Large intestine (tissue), 3 donors: ENCODE measurements at regions not wholly inside any gene's neighbourhood (a gene's known extent, or its start where the extent isn't known, plus 50 kb on each side); places are given as distances from the start of the nearest gene placed in this dataset.
"Not testable (repeated sequence)": the region's sequence is repeated elsewhere in the genome, so short reads cannot be mapped to it uniquely, and the experiment has no call there.

Experiments used
- DNase-seq, 2 donors: peaks; one replicate each; pipeline versions ENCODE4 v3.0.0 to v3.0.0-alpha.2; 2013
- H3K27ac ChIP-seq: one replicate; pipeline ENCODE4 v1.5.1; 2013; ENCODE audit warnings: low read length
- H3K27me3 ChIP-seq: 2 replicates; pipeline ENCODE4 v1.6.1; 2013; ENCODE audit warnings: low read length; ENCODE audit not compliant: control insufficient read depth, insufficient read depth
- H3K36me3 ChIP-seq: 2 replicates; pipeline ENCODE4 v1.6.1; 2013; ENCODE audit warnings: low read length; ENCODE audit not compliant: control insufficient read depth, insufficient read depth
- H3K4me1 ChIP-seq: one replicate; pipeline ENCODE4 v1.6.1; 2013; ENCODE audit warnings: low read length; ENCODE audit not compliant: control insufficient read depth, insufficient read depth
- H3K4me3 ChIP-seq: one replicate; pipeline ENCODE4 v1.5.1; 2013; ENCODE audit warnings: low read length
- H3K9me3 ChIP-seq: one replicate; pipeline ENCODE4 v1.6.1; 2013; ENCODE audit warnings: mild to moderate bottlenecking, low read depth, low read length, moderate library complexity; ENCODE audit not compliant: control insufficient read depth
- WGBS: methylation state at CpG from one replicate; pipeline ENCODE4 v1.1.5; 2013; ENCODE audit warnings: low lambda C conversion rate; ENCODE audit not compliant: insufficient coverage; 5-methylcytosine and 5-hydroxymethylcytosine counted together

DNA sequence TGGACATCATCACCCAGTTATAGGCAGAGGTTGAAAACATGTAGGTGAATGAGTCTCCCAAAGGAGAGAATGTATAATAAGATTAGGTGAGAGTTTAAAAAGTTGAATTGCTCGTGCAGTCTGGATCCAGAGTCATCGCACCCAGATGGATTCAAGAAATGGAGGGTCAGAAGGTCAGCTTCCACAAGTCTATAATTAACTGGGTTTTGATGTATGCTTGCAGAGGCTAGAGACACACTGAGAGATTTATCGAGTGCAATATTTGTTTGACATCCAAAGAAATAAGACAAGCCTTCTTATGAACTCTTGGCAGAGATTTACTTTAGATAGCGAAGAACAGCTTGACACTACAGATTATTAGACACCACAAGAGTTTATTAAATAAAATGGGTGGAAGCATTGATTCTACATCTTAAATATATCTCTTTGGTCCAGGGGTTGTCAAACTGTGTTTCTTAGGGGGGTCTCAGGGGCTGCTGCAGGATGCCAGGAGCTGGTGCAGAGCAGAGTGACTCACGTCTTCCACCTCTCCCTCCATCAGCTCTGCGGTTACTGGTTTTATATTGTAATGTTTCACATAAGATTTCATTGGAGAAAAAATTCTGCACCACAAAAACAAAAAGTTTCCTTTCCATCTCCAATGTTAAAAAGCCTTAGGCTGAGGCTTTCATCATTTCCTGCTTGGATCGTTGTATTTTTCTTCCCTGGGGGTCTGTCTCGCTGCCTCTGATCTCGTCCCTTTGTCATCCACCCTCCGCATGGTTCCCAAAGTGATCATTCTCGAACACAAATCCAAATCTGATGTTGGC is 176.2 kb upstream of the AHI1 start:
- no peaks in the 10 kb centered on the region for H3K9me3 ChIP-seq
- H3K36me3 ChIP-seq: no peaks in the 10 kb centered on the region
- no peak overlapping the region for H3K4me3 ChIP-seq
- WGBS: 76% methylated on average over 7 of the region's 11 CpGs
- H3K27ac ChIP-seq: no peak overlapping the region
- no peaks in the 10 kb centered on the region for H3K4me1 ChIP-seq
- no peaks in the 10 kb centered on the region for H3K27me3 ChIP-seq
- DNase-seq: no peak

DNA sequence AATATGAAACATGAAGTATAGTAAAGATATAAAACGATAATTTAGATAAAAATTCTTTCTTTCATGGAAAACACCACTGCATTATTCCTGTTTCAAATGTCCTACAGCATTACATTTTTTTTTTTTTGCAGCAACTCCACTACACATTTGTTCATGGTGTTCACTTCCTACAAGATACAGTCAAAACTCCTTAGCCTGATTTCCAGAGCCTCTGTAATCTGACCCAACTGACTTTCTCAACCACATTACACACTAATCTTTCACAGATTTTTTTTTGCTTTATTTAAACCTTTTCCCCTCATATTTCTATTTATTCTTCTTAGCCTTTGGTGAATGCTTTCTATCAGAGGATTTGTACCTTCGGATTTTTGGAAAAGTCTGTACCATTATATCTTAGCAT is 176.5 kb upstream of the PDE7B start:
- H3K27ac ChIP-seq: no peak overlapping the region
- DNase-seq: no peak
- no peaks in the 10 kb centered on the region for H3K9me3 ChIP-seq
- H3K4me1 ChIP-seq: no peaks in the 10 kb centered on the region
- WGBS: 86% methylated on average over 1 of the region's 2 CpGs
- H3K36me3 ChIP-seq: no peaks in the 10 kb centered on the region
- no peaks in the 10 kb centered on the region for H3K27me3 ChIP-seq
- no peak overlapping the region for H3K4me3 ChIP-seq

DNA sequence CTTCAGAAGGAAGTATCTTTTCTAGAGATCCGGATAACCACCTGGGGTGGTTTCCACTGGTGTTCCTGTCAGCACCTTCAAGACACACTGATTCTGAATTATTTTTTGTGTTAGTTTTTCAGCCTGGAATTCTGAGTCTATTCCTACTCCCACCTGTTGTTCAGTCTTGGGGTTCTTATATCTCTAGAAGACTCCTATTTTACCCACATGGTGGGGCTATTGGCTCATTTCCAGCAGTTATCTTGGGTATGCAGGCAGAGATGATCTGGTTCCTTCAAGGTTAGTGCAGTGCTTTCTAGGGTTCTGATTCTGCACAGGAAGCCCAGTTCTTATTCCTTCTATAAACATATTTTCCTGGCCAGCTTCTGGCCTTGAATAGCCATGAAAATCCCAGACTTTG is 175.6 kb upstream of the PDE7B start:
- Histone ChIP-seq H3K4me1 (no peaks in the 10 kb centered on the region), H3K27me3 (no peaks in the 10 kb centered on the region), H3K9me3 (no peaks in the 10 kb centered on the region), H3K4me3 (no peak overlapping the region), H3K36me3 (no peaks in the 10 kb centered on the region), H3K27ac (no peak overlapping the region)
- WGBS: 20% methylated on average over 1 of the region's 1 CpG
- DNase-seq: peak; percentile 28 to 47

DNA sequence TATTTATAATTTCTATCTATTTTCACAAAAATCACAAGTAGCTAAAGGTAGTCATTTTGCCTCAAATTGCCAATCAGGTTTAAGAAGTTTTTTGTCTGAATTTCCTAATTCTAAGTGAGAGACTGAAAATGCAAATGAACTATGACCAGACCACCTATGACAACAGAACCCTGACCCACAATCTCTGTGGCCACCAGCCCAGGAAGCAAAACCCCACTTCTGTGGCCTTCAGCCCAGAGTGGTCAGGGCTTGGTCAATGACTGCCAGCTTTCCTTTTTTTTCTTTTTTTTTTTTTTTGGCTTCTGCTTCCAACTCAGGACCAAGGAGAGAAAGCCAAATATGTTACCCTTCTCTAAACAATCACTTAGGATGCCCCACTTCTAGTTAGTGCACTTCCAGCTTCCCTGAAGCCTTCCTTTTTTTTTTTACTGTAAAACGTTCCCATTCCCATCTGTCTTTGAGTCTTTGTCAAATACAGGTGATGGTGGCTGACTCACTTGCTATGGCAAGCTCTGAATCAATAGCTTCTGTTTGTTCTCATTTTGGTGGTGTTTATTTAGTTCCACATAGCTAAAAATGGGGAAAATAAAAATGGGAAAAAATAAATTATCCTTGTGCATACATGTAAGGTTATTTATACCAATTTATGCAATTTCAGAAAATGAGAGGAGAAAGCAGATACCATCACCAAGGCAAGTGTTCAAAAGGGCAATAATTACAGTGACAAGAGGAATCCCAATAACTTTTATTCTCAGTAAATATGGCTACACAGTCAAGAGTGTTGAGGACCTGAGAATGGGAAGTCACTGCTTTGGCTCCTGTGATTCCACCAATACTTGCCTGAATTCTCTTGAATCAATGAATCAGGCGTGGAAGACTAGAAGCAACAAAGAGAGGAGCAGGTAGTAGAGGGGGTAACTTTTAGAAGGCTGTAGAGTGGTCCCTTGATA is 170.3 kb upstream of the PDE7B start:
- Histone ChIP-seq H3K4me3 (no peak overlapping the region), H3K9me3 (no peaks in the 10 kb centered on the region), H3K27me3 (no peaks in the 10 kb centered on the region), H3K27ac (no peak overlapping the region), H3K36me3 (no peaks in the 10 kb centered on the region), H3K4me1 (no peaks in the 10 kb centered on the region)
- no CpG with 5 or more reads among the region's 2 CpGs for WGBS
- no peak for DNase-seq

DNA sequence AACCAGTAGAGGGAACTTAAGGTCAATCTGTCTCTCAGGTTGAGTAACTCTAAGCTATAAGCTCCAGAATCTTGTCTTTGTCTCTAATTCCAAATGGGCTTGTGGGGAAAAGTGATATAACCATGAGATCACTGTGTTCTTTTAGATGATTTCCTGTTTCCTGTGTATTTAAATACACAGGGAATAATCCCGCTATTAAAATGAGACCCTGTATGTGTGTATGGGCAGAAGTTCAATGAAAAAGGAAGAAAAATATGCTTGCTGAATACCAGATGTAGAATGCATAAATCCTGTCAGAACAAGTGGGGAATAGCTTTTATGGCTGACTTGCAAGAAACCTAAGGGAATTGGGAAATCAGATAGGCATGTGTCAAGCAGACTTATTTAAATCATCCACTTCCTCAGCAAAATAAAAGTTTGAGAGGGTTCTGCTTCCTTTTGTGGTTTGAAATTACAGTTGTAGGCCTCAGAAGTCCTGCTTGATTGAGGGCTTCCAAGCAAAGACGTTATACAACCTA is 164.7 kb upstream of the PDE7B start:
- no peaks in the 10 kb centered on the region for H3K27me3 ChIP-seq
- H3K36me3 ChIP-seq: no peaks in the 10 kb centered on the region
- H3K9me3 ChIP-seq: peaks cover 2% of the 10 kb centered on the region
- DNase-seq: no peak
- H3K4me1 ChIP-seq: no peaks in the 10 kb centered on the region
- WGBS: 100% methylated on average over 1 of the region's 2 CpGs
- H3K4me3 ChIP-seq: no peak overlapping the region
- no peak overlapping the region for H3K27ac ChIP-seq

DNA sequence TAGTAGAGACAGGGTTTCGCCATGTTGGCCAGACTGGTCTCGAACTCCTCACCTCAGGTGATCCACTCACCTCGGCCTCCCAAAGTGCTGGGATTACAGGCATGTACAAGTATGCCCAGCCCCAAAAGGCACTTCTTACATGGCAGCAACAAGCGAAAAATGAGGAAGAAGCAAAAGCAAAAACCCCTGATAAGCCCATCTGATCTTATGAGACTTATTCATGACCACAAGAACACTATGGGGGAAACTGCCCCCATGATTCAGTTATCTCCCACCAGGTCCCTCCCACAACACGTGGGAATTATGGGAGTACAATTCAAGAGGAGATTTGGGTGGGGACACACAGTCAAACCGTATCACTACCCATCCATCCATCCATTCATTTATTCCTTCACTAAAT is 163.0 kb upstream of the PDE7B start:
- not testable (repeated sequence) for H3K4me3 ChIP-seq

DNA sequence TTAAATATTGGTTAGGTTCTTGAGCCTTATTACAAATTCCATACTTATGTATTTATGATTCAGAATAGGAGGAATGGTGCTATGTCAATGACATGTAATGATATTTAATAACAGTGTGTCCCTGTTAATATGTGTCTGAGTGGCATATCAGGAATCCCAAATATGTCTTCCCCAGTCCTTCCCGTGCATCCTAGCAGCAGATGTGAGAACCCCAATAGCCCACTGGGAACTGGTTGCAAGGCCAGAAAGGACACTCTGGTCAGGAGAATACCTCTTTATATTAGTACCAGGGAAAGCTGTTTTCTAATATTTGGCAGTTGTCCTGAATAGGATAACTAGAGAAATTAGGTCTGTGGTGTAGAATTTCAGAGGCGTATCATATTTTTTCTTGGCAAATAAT is 159.1 kb upstream of the PDE7B start:
- Histone ChIP-seq H3K4me3 (no peak overlapping the region), H3K36me3 (no peaks in the 10 kb centered on the region), H3K9me3 (peaks cover 2% of the 10 kb centered on the region), H3K27ac (no peak overlapping the region), H3K4me1 (no peaks in the 10 kb centered on the region), H3K27me3 (no peaks in the 10 kb centered on the region)
- no CpG with 5 or more reads among the region's 2 CpGs for whole genome bisulfite sequencing
- no peak for DNase-seq

More for the DNA sequence above, 163.0 kb upstream of the PDE7B start:
- H3K36me3 ChIP-seq, H3K9me3 ChIP-seq, H3K27ac ChIP-seq, H3K27me3 ChIP-seq, H3K4me1 ChIP-seq, DNase-seq: not testable (repeated sequence)
- no CpG with 5 or more reads among the region's 6 CpGs for WGBS

DNA sequence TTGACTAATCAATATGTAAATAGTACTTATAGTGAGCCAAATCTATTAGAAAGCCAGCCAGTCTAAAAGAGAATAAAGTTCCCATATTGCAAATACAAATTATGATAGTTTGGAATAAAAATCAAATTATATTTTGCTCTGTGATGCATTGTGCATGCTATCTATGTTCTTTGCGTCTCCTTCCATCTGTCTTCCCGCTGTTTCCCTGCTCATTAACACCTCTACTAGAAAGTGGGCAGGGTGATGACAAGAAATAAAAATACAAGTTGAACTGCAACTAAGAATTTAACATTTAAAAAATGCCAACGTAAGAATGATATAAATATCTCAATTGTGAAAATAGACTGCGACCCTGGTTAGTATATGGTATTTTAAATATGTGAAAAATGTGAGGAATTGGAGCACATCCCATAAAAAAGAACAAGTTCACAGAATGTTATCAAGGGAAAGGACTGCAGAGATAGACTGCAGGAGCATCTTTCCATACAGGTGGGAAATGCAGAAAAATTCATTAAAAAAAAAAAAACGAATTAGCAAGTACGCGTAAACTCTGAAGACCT is 157.6 kb upstream of the PDE7B start:
- H3K36me3 ChIP-seq: no peaks in the 10 kb centered on the region
- H3K4me1 ChIP-seq: no peaks in the 10 kb centered on the region
- WGBS: 75% methylated on average over 3 of the region's 7 CpGs
- no peaks in the 10 kb centered on the region for H3K27me3 ChIP-seq
- H3K4me3 ChIP-seq: no peak overlapping the region
- no peak overlapping the region for H3K27ac ChIP-seq
- DNase-seq: no peak
- H3K9me3 ChIP-seq: peaks cover 2% of the 10 kb centered on the region

DNA sequence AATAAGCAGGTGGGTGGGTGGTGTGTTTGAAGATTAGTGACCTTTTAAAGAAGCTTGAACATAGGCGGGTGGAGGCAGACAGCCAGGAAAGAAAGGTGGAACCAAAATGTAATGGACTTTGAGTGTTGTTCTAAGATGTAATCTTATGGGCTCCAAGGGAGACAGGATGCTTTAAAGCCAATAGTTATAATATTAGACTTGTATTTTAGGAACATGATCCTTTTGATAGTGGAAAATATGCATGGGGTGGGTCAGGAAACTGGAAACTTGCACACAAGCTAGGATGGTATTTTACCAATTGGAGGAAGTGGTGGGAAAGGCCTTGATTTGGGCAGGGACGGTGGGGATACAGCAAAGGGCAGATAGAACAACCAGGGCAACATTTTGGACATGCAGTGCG is 151.8 kb upstream of the PDE7B start:
- no peaks in the 10 kb centered on the region for H3K27me3 ChIP-seq
- no peaks in the 10 kb centered on the region for H3K36me3 ChIP-seq
- H3K9me3 ChIP-seq: no peaks in the 10 kb centered on the region
- no peak for DNase-seq
- 100% methylated on average over 2 of the region's 3 CpGs for WGBS
- no peaks in the 10 kb centered on the region for H3K4me1 ChIP-seq
- H3K27ac ChIP-seq: no peak overlapping the region
- no peak overlapping the region for H3K4me3 ChIP-seq

DNA sequence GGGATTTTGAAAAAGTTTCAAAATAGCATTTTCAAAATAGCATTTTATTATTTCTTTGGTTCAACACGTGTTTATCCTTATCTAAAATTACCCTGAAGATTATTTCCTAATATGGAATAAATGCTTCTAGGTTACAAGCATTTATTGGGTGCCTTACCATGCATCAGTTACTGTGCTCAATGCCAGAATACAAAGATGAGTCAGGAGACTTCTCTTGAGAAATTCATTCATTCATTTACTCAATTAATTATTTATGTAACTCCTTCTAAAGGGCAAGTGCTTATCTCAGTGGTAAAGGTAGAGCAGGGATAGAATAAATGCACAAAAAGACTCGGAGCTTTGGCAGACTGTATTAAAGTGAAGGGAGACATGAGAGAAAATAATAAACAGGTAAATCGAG is 150.1 kb upstream of the PDE7B start:
- peaks cover 4% of the 10 kb centered on the region for H3K27me3 ChIP-seq
- WGBS: 68% methylated on average over 3 of the region's 3 CpGs
- H3K36me3 ChIP-seq: no peaks in the 10 kb centered on the region

More for the DNA sequence above, 150.1 kb upstream of the PDE7B start:
- Histone ChIP-seq H3K27ac (no peak overlapping the region), H3K4me1 (no peaks in the 10 kb centered on the region), H3K4me3 (no peak overlapping the region), H3K9me3 (no peaks in the 10 kb centered on the region)
- DNase-seq: no peak
